ENCODE measurements at regions not wholly inside any gene's neighbourhood (a gene's known extent, or its start where the extent isn't known, plus 50 kb on each side); places are given as distances from the start of the nearest gene placed in this dataset.

GRCh38 chr10:128466831-128467371 lies 340.7 kb upstream of the MKI67 start:
- no peak for DNase-seq
- in situ Hi-C loops (cut with HindIII; ENCODE audit: low pct_ligation_motif_present, low pct_unique_long_range_greater_than_20kb, low sequenced_read_pairs): no loop called here

- in situ Hi-C loops (cut with HindIII; ENCODE audit: low pct_ligation_motif_present, low pct_unique_long_range_greater_than_20kb, low sequenced_read_pairs): no loop called here
- DNase-seq: no peak
Observed at GRCh38 chr10:128468462-128468861, 342.2 kb upstream of the MKI67 start.

GRCh38 chr10:128469515-128469914 lies 343.3 kb upstream of the MKI67 start:
- in situ Hi-C loops (cut with HindIII; ENCODE audit: low pct_ligation_motif_present, low pct_unique_long_range_greater_than_20kb, low sequenced_read_pairs): no loop called here
- DNase-seq: no peak

- in situ Hi-C loops (cut with HindIII; ENCODE audit: low pct_ligation_motif_present, low pct_unique_long_range_greater_than_20kb, low sequenced_read_pairs): no loop called here
- no peak for DNase-seq
Observed at GRCh38 chr10:128470321-128470965, 344.2 kb upstream of the MKI67 start.

GRCh38 chr10:128471151-128471550 lies 344.9 kb upstream of the MKI67 start:
- DNase-seq: no peak
- in situ Hi-C loops (cut with HindIII; ENCODE audit: low pct_ligation_motif_present, low pct_unique_long_range_greater_than_20kb, low sequenced_read_pairs): no loop called here

- no peak for DNase-seq
- in situ Hi-C loops (cut with HindIII; ENCODE audit: low pct_ligation_motif_present, low pct_unique_long_range_greater_than_20kb, low sequenced_read_pairs): no loop called here
Observed at GRCh38 chr10:128472196-128472595, 346.0 kb upstream of the MKI67 start.

- DNase-seq: no peak
- in situ Hi-C loops (cut with HindIII; ENCODE audit: low pct_ligation_motif_present, low pct_unique_long_range_greater_than_20kb, low sequenced_read_pairs): no loop called here
Observed at GRCh38 chr10:128473396-128473795, 347.2 kb upstream of the MKI67 start.

- DNase-seq: no peak
- in situ Hi-C loops (cut with HindIII; ENCODE audit: low pct_ligation_motif_present, low pct_unique_long_range_greater_than_20kb, low sequenced_read_pairs): no loop called here
Observed at GRCh38 chr10:128473911-128474310, 347.7 kb upstream of the MKI67 start.

- in situ Hi-C loops (cut with HindIII; ENCODE audit: low pct_ligation_motif_present, low pct_unique_long_range_greater_than_20kb, low sequenced_read_pairs): no loop called here
- no peak for DNase-seq
Observed at GRCh38 chr10:128474571-128474970, 348.3 kb upstream of the MKI67 start.

GRCh38 chr10:128475686-128476367 lies 349.6 kb upstream of the MKI67 start:
- DNase-seq: no peak
- in situ Hi-C loops (cut with HindIII; ENCODE audit: low pct_ligation_motif_present, low pct_unique_long_range_greater_than_20kb, low sequenced_read_pairs): no loop called here

- in situ Hi-C loops (cut with HindIII; ENCODE audit: low pct_ligation_motif_present, low pct_unique_long_range_greater_than_20kb, low sequenced_read_pairs): no loop called here
- DNase-seq: no peak
Observed at GRCh38 chr10:128476368-128476725, 350.1 kb upstream of the MKI67 start.

- DNase-seq: no peak
- in situ Hi-C loops (cut with HindIII; ENCODE audit: low pct_ligation_motif_present, low pct_unique_long_range_greater_than_20kb, low sequenced_read_pairs): no loop called here
Observed at GRCh38 chr10:128476845-128477244, 350.6 kb upstream of the MKI67 start.

GRCh38 chr10:128480601-128481000 lies 354.4 kb upstream of the MKI67 start:
- in situ Hi-C loops (cut with HindIII; ENCODE audit: low pct_ligation_motif_present, low pct_unique_long_range_greater_than_20kb, low sequenced_read_pairs): no loop called here
- no peak for DNase-seq

GRCh38 chr10:128481152-128481840 lies 355.1 kb upstream of the MKI67 start:
- DNase-seq: no peak

GRCh38 chr10:128482052-128482451 lies 355.8 kb upstream of the MKI67 start:
- no peak for DNase-seq
- in situ Hi-C loops (cut with HindIII; ENCODE audit: low pct_ligation_motif_present, low pct_unique_long_range_greater_than_20kb, low sequenced_read_pairs): no loop called here

More at GRCh38 chr10:128481152-128481840, 355.1 kb upstream of the MKI67 start:
- in situ Hi-C loops (cut with HindIII; ENCODE audit: low pct_ligation_motif_present, low pct_unique_long_range_greater_than_20kb, low sequenced_read_pairs): no loop called here

GRCh38 chr10:128483216-128483615 lies 357.0 kb upstream of the MKI67 start:
- no peak for DNase-seq
- in situ Hi-C loops (cut with HindIII; ENCODE audit: low pct_ligation_motif_present, low pct_unique_long_range_greater_than_20kb, low sequenced_read_pairs): no loop called here

- in situ Hi-C loops (cut with HindIII; ENCODE audit: low pct_ligation_motif_present, low pct_unique_long_range_greater_than_20kb, low sequenced_read_pairs): no loop called here
- DNase-seq: no peak
Observed at GRCh38 chr10:128484041-128484440, 357.8 kb upstream of the MKI67 start.

- in situ Hi-C loops (cut with HindIII; ENCODE audit: low pct_ligation_motif_present, low pct_unique_long_range_greater_than_20kb, low sequenced_read_pairs): no loop called here
- DNase-seq: no peak
Observed at GRCh38 chr10:128485701-128486235, 359.5 kb upstream of the MKI67 start.

- DNase-seq: no peak
- in situ Hi-C loops (cut with HindIII; ENCODE audit: low pct_ligation_motif_present, low pct_unique_long_range_greater_than_20kb, low sequenced_read_pairs): no loop called here
Observed at GRCh38 chr10:128487517-128487916, 361.3 kb upstream of the MKI67 start.
